Adrenal gland (tissue), 5 donors: ENCODE measurements at regions not wholly inside any gene's neighbourhood (a gene's known extent, or its start where the extent isn't known, plus 50 kb on each side); places are given as distances from the start of the nearest gene placed in this dataset.

ENCODE experiments used
- POLR2A ChIP-seq, 2 donors: fragments of 450-650 bp; IDR thresholded peaks; one replicate each; pipeline ENCODE4 v1.6.1; 2017; ENCODE audit warnings: antibody characterized with exemption in 2 of 2, mild to moderate bottlenecking in 2 of 2, moderate library complexity in 1 of 2
- TF ChIP-seq, protein P1 (sequence below), 6 experiments: fragments of 450-650 bp in 4 of 6; fragments of 200-600 bp in 2 of 6; sonication (generic) in 1 of 6; IDR thresholded peaks; 1 replicate in 5 of 6; 2 replicates in 1 of 6; pipeline versions ENCODE4 v1.5.1 to v1.8.0; 2016 to 2021; ENCODE audit warnings: antibody characterized with exemption in 6 of 6, mild to moderate bottlenecking in 2 of 6, moderate library complexity in 1 of 6
- donor health status: DM: no; HTN: no; CAD: no.

DNA sequence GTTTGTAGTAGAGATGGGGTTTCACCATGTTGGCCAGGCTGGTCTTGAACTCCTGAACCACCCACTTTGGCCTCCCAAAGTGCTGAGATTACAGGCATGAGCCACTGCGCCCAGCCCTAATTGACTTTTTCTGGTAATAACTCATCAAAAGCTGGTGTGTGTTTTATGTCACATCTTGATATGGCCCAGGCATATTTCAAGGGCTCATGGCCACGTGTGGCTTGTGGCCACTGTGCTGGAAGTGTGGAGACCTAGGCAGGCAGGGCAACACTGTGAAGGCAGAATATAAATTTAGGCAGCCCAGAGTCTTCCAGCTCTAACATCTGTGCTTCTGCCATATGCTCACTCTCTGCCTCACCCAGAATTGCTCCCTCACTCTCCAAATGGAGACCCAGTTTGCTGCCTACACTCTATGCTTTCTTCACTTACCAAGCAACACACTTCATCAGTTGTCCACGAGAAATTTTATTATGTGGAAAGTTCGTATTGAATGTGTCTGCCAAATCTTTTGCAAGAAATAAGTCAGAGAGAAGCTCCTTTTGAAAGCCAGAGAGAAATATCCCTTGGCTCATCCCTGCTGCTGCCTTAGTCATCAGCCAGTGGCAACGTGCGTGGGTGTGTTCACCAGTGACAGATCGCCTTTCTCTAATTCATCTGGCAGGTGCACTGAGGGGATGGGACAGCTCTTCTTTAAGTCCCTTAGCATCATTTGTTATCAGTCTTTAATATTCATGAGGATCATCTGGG is 129.4 kb upstream of the CXCR4 start:
- TF ChIP-seq POLR2A (IDR thresholded peaks at IDR 0.05), result no peak
- TF ChIP-seq, protein P1, sequence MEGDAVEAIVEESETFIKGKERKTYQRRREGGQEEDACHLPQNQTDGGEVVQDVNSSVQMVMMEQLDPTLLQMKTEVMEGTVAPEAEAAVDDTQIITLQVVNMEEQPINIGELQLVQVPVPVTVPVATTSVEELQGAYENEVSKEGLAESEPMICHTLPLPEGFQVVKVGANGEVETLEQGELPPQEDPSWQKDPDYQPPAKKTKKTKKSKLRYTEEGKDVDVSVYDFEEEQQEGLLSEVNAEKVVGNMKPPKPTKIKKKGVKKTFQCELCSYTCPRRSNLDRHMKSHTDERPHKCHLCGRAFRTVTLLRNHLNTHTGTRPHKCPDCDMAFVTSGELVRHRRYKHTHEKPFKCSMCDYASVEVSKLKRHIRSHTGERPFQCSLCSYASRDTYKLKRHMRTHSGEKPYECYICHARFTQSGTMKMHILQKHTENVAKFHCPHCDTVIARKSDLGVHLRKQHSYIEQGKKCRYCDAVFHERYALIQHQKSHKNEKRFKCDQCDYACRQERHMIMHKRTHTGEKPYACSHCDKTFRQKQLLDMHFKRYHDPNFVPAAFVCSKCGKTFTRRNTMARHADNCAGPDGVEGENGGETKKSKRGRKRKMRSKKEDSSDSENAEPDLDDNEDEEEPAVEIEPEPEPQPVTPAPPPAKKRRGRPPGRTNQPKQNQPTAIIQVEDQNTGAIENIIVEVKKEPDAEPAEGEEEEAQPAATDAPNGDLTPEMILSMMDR (IDR thresholded peaks at IDR 0.05), result no peak
